NCI-H2107 treated with DMSO at 0.1 percent for 48 hours (cell line): ENCODE measurements at regions not wholly inside any gene's neighbourhood (a gene's known extent, or its start where the extent isn't known, plus 50 kb on each side); places are given as distances from the start of the nearest gene placed in this dataset.
"Not testable (repeated sequence)": the region's sequence is repeated elsewhere in the genome, so short reads cannot be mapped to it uniquely, and the experiment has no call there.

ENCODE experiments used
- DNase-seq: peaks from one replicate; lab custom pipeline; 2025; ENCODE audit not compliant: unreplicated experiment; lab: John Stamatoyannopoulos, UW

DNA sequence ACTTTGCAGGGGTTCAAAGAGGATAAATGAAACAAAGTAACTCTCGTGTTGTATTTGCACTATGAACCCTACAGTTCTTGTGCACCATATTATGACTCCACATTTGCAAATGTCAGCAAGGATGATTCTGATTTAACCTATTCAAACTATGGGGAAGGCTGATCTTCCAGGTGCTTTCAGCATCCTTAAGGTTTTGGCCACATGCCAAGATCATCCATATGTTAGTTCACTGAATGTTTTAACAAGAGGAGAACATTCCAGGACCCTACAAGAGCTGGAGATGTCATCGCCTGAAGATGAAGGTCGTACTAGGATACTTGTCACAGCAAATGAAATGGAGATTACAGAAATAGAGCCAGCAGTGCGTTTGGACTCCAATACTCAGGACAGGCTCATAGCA is 114.2 kb downstream of the DHRS2 start:
- DNase-seq: no peak

DNA sequence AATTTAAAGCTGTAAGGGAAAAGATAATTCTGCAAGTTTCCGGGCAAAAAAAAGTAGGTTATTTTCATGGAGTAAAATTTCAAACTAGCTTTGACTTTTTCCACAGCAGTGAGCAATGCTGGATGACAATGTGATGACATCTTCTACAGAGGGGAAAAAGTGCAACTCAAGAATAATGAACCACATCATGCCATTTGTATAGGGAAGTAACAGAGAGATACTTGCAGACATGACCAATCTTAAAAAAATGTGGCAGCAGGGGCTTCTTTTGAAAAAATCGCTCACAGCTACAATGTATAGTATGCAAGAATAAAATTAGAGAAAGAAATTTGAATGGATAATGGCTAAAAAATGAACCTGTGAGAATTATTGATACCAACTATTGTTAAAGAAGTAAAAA is 115.5 kb downstream of the DHRS2 start:
- no peak for DNase-seq

DNA sequence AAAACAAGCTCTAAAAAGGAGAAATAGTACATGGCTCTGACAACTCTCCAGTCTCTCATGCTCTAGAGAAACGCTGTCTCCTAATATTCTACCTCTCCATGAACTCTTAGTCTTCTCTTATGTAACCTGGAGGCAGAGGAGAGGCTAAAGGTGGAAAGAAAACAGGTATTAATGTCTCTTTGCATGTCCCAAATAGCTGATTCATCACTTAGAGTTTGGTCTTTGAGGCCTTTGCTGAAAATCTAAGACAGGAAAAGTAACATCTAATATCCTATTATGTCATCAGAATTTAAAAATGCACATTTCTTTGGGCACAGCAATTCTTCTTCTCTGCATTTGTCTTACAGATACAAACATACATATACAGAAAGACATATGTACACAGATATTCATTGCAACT is 127.2 kb downstream of the DHRS2 start:
- DNase-seq: no peak

DNA sequence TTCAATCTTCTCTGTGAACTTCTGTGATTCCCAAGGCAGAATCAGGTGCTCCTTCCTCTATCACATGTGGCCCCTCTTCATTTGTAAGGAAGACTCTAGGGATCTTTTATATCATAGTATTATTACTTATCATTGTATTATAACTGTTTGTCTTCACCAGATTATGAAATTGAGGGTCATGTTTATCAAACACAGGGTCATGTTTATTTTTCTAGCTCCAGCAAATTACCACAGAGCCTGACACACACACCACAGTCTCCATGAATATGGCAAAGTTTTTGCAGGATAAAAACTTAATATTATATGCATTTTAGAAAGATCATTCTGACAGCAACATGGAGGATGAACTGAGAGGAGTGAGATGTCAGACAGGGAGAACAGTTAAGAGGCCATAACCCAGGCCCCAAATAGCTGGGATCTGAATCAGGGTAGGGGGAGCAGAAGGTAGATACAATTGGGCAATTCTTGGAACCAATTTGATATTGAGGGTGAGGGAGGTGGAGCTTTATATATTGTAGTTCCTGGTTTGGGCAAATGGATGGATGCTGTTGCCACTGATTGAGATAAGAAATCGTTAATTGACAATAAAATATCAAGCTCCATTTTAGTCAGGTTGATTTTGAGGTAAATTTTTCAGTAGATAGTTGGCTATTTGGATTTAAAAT is 130.7 kb downstream of the DHRS2 start:
- no peak for DNase-seq

GRCh38 chr14:23769221-23769728 is 133.1 kb downstream of the DHRS2 start:
- not testable (repeated sequence) for DNase-seq

- no peak for DNase-seq
Measured at GRCh38 chr14:23773981-23774380, 137.8 kb downstream of the DHRS2 start.

DNA sequence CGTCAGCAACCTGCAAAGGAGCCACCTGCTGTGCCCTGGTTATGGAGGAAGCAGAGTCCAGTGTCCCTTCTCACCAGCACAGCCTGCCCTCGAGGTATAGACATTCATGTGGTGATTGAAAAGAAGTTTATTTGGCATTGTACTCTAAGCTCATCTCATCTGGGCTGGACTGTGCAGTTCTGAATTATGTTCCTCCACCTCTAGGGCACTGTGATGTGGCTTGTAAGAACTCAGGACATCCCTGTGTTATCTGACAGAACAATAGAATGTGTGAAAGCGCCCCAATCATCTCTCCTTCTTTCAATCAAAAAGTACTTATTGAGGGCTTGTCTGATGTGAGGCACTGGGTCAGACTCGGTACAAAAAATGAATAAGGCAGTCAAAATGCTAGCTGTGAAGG is 140.1 kb downstream of the DHRS2 start:
- DNase-seq: no peak

DNA sequence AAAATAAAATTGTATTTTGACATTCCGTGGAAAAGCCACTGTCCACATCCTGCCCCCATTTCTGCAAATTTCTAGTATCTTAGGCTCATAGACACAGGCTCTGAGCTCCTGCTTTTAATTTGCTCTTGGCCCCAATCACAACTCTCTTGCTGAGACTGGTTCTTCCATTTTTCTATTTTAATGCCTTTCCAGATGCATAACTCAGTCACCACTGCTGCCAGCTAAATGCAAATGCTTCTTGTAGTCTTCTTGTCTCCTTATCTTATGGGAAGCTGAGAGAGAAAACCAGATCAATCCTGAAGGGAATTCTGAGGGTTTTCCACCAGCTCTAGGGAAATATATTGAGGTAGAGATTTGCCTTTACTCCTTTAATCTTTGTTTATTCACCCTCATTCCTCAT is 149.0 kb downstream of the DHRS2 start:
- no peak for DNase-seq

- no peak for DNase-seq
Measured at GRCh38 chr14:23787436-23787835, 151.3 kb downstream of the DHRS2 start.

- DNase-seq: no peak
Measured at GRCh38 chr14:23789696-23790095, 153.5 kb downstream of the DHRS2 start.

GRCh38 chr14:23793532-23793931 is 157.4 kb downstream of the DHRS2 start:
- no peak for DNase-seq

GRCh38 chr14:23800811-23801210 is 152.8 kb upstream of the DHRS4 start:
- DNase-seq: no peak

DNA sequence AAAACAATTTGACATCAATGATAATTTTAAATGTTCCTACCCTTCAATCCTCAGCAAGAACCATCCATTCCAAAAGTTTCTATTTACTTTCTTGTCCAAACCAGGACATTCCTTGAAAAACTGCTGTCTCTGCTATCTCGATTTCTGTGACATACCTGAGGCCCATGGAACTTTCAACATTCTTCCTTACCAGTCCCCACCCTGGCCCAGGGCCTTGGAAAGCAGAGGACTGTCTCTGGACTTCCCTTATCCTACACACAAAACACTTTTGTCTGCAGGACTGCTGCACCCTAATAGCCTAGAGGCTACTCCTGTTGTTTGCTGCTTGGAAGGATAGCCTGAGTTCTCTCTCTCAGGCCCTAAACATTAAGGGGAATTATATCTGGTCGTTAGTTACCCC is 151.8 kb upstream of the DHRS4 start:
- DNase-seq: no peak

GRCh38 chr14:23804817-23805216 is 148.8 kb upstream of the DHRS4 start:
- DNase-seq: no peak

DNA sequence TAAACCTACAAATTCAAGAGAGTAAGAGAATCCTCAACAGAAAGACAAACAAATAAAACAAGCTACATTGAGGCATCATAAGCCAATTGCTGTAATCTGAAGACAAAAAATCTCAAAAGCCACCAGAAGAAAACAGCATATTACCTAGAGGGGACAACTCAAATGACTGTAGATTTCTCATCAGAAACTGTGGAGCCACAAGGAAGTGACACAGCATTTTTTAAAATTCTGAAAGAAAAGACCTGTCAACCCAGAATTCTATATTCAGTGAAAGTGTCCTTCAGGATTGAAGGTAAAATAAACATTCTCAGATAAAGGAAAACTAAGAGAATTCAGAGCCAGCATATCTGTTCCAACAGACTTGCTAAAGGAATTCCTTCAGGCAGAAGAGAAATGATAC is 147.8 kb upstream of the DHRS4 start:
- DNase-seq: no peak

DNA sequence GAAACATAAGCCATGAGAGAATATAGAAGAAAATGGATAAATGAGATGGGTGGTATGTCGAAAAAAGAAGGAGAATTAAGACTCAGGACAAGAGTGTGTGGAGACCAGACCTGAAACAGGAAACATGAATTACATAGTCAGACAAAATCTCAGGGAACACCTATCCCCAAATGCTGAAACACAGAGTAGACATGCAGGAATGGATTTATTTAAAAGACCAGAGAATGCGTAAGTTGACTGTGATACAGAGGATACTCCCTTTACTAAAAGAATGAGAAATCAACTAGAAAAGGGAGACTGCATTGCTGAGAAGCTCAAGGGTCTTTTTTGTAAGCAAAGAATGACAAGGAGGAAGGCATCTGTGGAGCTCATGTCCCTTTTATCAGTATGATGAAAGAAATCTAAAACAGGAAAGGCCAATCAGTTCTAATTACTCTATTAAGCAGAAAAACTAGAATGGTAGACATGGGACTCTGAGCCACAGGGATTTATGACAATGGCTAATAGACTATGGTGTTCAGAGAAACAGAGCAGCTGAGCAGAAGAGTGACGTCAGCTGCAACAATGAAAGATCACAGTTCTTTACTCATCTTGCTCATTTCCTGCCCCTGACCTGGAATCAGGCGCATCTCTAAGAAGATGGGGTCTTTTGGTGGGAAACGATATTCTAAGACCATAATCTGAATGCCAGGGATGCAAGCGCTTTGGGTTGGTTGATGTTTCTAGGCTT is 138.9 kb upstream of the DHRS4 start:
- no peak for DNase-seq

DNA sequence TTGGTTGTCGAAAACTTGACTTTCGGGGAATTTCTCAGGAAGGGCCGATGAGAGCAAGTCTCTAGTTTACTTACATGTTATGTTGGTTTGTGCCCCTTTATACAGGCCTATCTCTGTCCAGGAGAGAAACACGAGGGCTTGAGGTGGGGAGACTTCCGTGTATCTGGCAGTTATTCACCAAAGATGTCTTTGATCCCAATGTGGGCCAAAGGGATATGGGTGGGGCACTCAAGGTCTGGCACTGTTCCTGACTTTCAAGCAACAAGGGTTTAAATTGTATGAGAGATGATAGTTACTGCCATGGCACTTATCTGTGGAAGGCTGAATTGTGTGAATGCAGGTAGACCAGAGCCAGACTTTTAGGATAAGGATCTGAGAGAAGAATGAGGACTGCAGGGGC is 137.2 kb upstream of the DHRS4 start:
- no peak for DNase-seq

- no peak for DNase-seq
Measured at GRCh38 chr14:23817164-23817767, 136.3 kb upstream of the DHRS4 start.

GRCh38 chr14:23827100-23827892 is 126.3 kb upstream of the DHRS4 start:
- no peak for DNase-seq

- no peak for DNase-seq
Measured at GRCh38 chr14:23828001-23828400, 125.6 kb upstream of the DHRS4 start.

GRCh38 chr14:23828616-23829015 is 125.0 kb upstream of the DHRS4 start:
- no peak for DNase-seq
